ENCODE measurements at regions not wholly inside any gene's neighbourhood (a gene's known extent, or its start where the extent isn't known, plus 50 kb on each side); places are given as distances from the start of the nearest gene placed in this dataset.

DNA sequence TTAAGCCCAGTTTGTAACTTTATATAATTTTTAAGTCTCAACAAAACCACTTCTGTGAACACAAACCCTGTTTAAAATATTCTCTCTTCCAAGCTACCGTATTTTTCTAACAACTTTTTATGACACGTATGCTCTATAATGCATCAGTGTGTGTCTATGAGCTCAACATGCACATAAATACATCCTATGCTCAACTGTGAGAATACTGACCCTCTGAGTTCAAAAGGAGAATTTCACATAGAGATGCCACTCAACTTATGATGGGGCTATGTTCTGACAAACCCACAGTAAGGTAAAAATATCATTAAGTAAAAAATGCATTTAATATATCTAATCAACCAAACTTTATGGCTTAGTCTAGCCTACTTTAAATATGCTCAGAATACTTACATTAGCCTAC, 1139.7 kb upstream of the SPRY2 start:
- Histone ChIP-seq H3K4me1 (ENCODE audit: low read depth) (no peaks in the 10 kb centered on the region), H3K4me3 (no peak overlapping the region), H3K9me3 (no peaks in the 10 kb centered on the region), H3K36me3 (ENCODE audit: low read depth) (no peaks in the 10 kb centered on the region)
- intact Hi-C loops (cut with DNase I, micrococcal nuclease), result loop anchor here in 1 of 2 donors (10.0 kb wide), 1 partner anchor 306 kb away; no protein-coding TSS in a partner anchor
- TF ChIP-seq, protein P1, sequence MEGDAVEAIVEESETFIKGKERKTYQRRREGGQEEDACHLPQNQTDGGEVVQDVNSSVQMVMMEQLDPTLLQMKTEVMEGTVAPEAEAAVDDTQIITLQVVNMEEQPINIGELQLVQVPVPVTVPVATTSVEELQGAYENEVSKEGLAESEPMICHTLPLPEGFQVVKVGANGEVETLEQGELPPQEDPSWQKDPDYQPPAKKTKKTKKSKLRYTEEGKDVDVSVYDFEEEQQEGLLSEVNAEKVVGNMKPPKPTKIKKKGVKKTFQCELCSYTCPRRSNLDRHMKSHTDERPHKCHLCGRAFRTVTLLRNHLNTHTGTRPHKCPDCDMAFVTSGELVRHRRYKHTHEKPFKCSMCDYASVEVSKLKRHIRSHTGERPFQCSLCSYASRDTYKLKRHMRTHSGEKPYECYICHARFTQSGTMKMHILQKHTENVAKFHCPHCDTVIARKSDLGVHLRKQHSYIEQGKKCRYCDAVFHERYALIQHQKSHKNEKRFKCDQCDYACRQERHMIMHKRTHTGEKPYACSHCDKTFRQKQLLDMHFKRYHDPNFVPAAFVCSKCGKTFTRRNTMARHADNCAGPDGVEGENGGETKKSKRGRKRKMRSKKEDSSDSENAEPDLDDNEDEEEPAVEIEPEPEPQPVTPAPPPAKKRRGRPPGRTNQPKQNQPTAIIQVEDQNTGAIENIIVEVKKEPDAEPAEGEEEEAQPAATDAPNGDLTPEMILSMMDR (IDR thresholded peaks at IDR 0.05), result no peak
- ATAC-seq, result peak; percentile 48
- no peak for DNase-seq

DNA sequence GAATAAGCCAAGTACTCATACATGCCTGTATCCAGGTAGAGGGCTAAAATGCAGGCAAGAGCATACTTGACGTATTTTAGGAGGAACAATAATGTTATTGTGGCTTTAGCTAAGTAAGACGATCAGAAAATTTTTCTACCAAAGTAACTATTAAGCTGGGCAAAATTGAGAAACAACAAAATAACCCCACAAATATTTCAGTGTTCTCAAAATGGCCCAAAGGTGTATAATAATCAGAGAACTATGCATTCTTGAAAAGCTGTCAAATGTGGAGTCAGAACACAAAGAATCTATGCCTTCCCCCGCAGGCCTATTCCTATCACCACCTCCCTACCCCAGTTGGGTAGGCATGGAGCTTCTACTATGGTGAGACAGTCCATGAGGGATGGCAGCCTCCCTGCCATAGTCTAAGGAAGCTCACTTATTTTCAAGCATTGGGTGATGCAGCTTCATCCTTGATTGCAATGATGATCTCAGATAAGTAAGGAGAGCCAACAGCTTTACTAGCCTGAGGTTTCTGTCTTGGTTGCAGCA, 1132.5 kb upstream of the SPRY2 start:
- H3K9me3 ChIP-seq, result no peaks in the 10 kb centered on the region
- no peak for DNase-seq
- intact Hi-C loops (cut with DNase I, micrococcal nuclease), result no loop called here
- H3K4me1 ChIP-seq (ENCODE audit: low read depth), result no peaks in the 10 kb centered on the region
- no peaks in the 10 kb centered on the region for H3K36me3 ChIP-seq (ENCODE audit: low read depth)
- TF ChIP-seq, protein P1 (IDR thresholded peaks at IDR 0.05), result no peak
- no peak for ATAC-seq
- no peak overlapping the region for H3K4me3 ChIP-seq

DNA sequence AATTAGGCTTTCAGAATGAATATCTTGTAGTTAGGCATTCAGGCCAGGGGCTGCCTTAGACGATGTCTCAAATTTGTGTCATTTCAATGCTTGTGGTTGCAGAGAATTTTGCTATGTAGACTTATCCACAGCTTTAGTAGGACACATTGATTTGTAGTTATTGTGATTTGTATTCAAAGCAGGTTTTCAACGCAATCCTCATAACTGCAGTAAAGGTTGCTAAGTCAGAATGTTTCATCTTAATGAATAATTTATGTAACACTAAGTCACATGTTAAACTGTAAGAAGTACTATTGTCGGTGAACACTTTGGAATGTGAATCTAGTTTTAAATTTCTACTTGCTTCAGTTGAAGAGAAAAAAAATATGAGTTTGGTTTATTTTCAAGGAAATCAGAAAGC, 1117.2 kb upstream of the SPRY2 start:
- Histone ChIP-seq H3K36me3 (ENCODE audit: low read depth) (no peaks in the 10 kb centered on the region), H3K9me3 (no peaks in the 10 kb centered on the region), H3K4me1 (ENCODE audit: low read depth) (no peaks in the 10 kb centered on the region), H3K4me3 (no peak overlapping the region)
- intact Hi-C loops (cut with DNase I, micrococcal nuclease), result no loop called here
- TF ChIP-seq, protein P1 (IDR thresholded peaks at IDR 0.05), result no peak
- DNase-seq, result no peak
- ATAC-seq, result no peak

DNA sequence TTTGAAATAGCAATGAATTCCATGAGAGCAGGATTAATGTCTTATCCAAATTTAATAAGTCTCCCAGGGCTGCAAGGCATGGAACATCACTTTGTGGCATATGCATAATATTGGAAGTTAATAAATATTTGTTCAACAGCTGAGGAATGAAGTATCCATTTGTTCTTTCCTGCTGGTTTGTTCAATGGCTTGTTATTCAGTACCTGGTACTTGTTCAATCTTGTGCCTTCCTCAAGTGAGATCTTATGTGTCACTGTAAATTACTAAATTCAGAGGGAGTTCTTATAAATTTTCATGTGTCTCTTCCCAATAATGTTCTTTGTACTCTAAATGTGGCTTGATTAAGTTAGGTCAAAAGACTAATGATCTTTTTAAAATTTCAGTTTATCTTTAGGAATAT, 1105.5 kb upstream of the SPRY2 start:
- TF ChIP-seq, protein P1 (IDR thresholded peaks at IDR 0.05), result no peak

DNA sequence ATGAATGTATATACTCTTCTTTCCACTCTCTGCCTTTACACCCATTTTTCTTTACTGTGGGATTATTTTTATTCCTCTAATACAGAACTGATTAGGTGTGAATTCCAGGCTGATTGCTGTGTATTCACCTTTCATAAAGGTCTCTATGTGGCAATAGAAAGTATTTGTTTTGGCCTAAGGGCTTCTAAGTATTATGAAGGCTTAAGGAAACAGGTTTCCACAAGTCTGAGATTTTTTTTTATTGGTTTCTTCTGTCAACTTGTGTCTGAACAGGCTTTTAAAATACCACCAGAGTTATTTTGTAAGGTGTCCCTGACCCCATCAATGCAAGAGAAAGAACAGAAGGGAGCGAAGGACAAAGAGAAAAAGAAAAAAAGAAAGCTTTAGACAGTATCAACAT, 1102.0 kb upstream of the SPRY2 start:
- DNase-seq, result no peak
- intact Hi-C loops (cut with DNase I, micrococcal nuclease), result no loop called here
- H3K9me3 ChIP-seq, result no peaks in the 10 kb centered on the region
- H3K36me3 ChIP-seq (ENCODE audit: low read depth), result no peaks in the 10 kb centered on the region
- H3K4me1 ChIP-seq (ENCODE audit: low read depth), result no peaks in the 10 kb centered on the region
- ATAC-seq, result no peak
- TF ChIP-seq, protein P1 (IDR thresholded peaks at IDR 0.05), result no peak
- no peak overlapping the region for H3K4me3 ChIP-seq

More for the DNA sequence above, 1105.5 kb upstream of the SPRY2 start:
- Histone ChIP-seq H3K9me3 (no peaks in the 10 kb centered on the region), H3K36me3 (ENCODE audit: low read depth) (no peaks in the 10 kb centered on the region), H3K4me1 (ENCODE audit: low read depth) (no peaks in the 10 kb centered on the region), H3K4me3 (no peak overlapping the region)
- intact Hi-C loops (cut with DNase I, micrococcal nuclease), result no loop called here
- DNase-seq, result no peak
- no peak for ATAC-seq

DNA sequence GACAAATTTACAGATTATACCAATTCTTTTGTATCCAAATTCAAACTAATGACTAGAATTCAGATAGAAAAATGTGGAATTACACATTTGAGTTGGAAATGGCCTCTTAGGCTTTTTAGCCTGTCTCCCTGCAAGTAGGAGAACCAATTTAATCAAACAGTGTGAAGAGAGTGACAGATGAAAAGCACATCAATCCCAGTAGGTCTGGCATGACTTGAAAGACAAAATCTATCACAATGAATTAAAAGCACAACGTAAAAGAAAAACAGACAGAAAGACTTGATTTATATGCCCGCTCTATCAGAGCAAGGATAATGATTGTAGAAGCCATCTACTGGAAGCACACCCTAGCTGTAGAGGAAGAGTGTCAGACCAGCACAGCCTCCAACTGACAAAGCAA, 1084.4 kb upstream of the SPRY2 start:
- H3K4me3 ChIP-seq, result no peak overlapping the region
- intact Hi-C loops (cut with DNase I, micrococcal nuclease), result no loop called here
- ATAC-seq, result no peak
- no peaks in the 10 kb centered on the region for H3K4me1 ChIP-seq (ENCODE audit: low read depth)
- no peaks in the 10 kb centered on the region for H3K36me3 ChIP-seq (ENCODE audit: low read depth)
- TF ChIP-seq, protein P1 (IDR thresholded peaks at IDR 0.05), result no peak
- no peak for DNase-seq
- H3K9me3 ChIP-seq, result no peaks in the 10 kb centered on the region

Measured in mucosa of descending colon (tissue), 3 donors.